ENCODE measurements at regions not wholly inside any gene's neighbourhood (a gene's known extent, or its start where the extent isn't known, plus 50 kb on each side); places are given as distances from the start of the nearest gene placed in this dataset.

- no peak for DNase-seq (ENCODE audit: low read depth in 1 of 2, low spot score in 1 of 2)
Measured at GRCh38 chr9:99576876-99577275, 244.8 kb upstream of the NR4A3 start.

GRCh38 chr9:99577351-99577750, 244.3 kb upstream of the NR4A3 start:
- no peak for DNase-seq (ENCODE audit: low read depth in 1 of 2, low spot score in 1 of 2)

- no peak for DNase-seq (ENCODE audit: low read depth in 1 of 2, low spot score in 1 of 2)
Measured at GRCh38 chr9:99578666-99579065, 243.0 kb upstream of the NR4A3 start.

GRCh38 chr9:99579964-99580363, 241.7 kb upstream of the NR4A3 start:
- DNase-seq (ENCODE audit: low read depth in 1 of 2, low spot score in 1 of 2): no peak

- DNase-seq (ENCODE audit: low read depth in 1 of 2, low spot score in 1 of 2): no peak
Measured at GRCh38 chr9:99582814-99583213, 238.9 kb upstream of the NR4A3 start.

GRCh38 chr9:99588299-99588698, 233.4 kb upstream of the NR4A3 start:
- no peak for DNase-seq (ENCODE audit: low read depth in 1 of 2, low spot score in 1 of 2)

GRCh38 chr9:99588747-99589146, 232.9 kb upstream of the NR4A3 start:
- no peak for DNase-seq (ENCODE audit: low read depth in 1 of 2, low spot score in 1 of 2)

GRCh38 chr9:99590410-99590809, 231.3 kb upstream of the NR4A3 start:
- DNase-seq (ENCODE audit: low read depth in 1 of 2, low spot score in 1 of 2): no peak

GRCh38 chr9:99590840-99591239, 230.8 kb upstream of the NR4A3 start:
- no peak for DNase-seq (ENCODE audit: low read depth in 1 of 2, low spot score in 1 of 2)

- no peak for DNase-seq (ENCODE audit: low read depth in 1 of 2, low spot score in 1 of 2)
Measured at GRCh38 chr9:99591770-99592169, 229.9 kb upstream of the NR4A3 start.

GRCh38 chr9:99592834-99593574, 228.7 kb upstream of the NR4A3 start:
- DNase-seq (ENCODE audit: low read depth in 1 of 2, low spot score in 1 of 2): no peak

- DNase-seq (ENCODE audit: low read depth in 1 of 2, low spot score in 1 of 2): no peak
Measured at GRCh38 chr9:99593610-99594009, 228.1 kb upstream of the NR4A3 start.

- no peak for DNase-seq (ENCODE audit: low read depth in 1 of 2, low spot score in 1 of 2)
Measured at GRCh38 chr9:99594056-99594780, 227.5 kb upstream of the NR4A3 start.

GRCh38 chr9:99595796-99596195, 225.9 kb upstream of the NR4A3 start:
- no peak for DNase-seq (ENCODE audit: low read depth in 1 of 2, low spot score in 1 of 2)

GRCh38 chr9:99601571-99602111, 220.0 kb upstream of the NR4A3 start:
- no peak for DNase-seq (ENCODE audit: low read depth in 1 of 2, low spot score in 1 of 2)

- DNase-seq (ENCODE audit: low read depth in 1 of 2, low spot score in 1 of 2): no peak
Measured at GRCh38 chr9:99602854-99603253, 218.8 kb upstream of the NR4A3 start.

- no peak for DNase-seq (ENCODE audit: low read depth in 1 of 2, low spot score in 1 of 2)
Measured at GRCh38 chr9:99605016-99605743, 216.5 kb upstream of the NR4A3 start.

- DNase-seq (ENCODE audit: low read depth in 1 of 2, low spot score in 1 of 2): no peak
Measured at GRCh38 chr9:99606296-99606695, 215.4 kb upstream of the NR4A3 start.

- DNase-seq (ENCODE audit: low read depth in 1 of 2, low spot score in 1 of 2): no peak
Measured at GRCh38 chr9:99606957-99607356, 214.7 kb upstream of the NR4A3 start.

GRCh38 chr9:99607842-99608448, 213.7 kb upstream of the NR4A3 start:
- DNase-seq (ENCODE audit: low read depth in 1 of 2, low spot score in 1 of 2): no peak

GRCh38 chr9:99614341-99614740, 207.3 kb upstream of the NR4A3 start:
- DNase-seq (ENCODE audit: low read depth in 1 of 2, low spot score in 1 of 2): no peak

Measured in stimulated activated CD4-positive, alpha-beta T cell treated with anti-CD3 and anti-CD28 coated beads, Interleukin-15, amount 100 ng/mL, for 1 hour (primary cell).